ENCODE measurements at regions not wholly inside any gene's neighbourhood (a gene's known extent, or its start where the extent isn't known, plus 50 kb on each side); places are given as distances from the start of the nearest gene placed in this dataset.

DNA sequence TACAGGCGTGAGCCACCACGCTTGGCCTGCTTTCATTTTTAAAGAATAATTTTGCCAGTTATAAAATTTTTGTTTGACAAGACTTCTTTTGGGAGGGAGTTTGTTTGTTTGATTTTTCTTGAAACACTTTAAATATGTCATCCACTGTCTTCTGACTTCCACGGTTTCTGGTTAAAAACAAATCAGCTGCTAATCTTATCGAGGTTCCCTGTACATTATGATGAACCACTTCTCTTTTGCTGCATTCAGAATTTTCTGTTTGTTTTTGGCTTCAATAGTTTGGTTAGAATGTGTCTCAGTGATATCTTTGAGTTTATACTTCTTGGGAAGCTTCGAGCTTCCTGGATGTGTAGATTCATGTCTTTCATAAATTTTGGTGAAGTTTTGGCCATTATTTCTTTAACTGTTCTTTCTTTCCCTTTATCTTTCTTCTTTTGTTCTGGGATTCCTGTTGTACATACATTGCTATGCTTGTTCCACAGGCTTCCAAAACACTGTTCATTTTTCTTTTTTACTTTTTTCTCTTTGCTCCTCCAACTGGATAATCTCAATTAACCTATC is 60.8 kb downstream of the MSX2 start:
- Mint-ChIP-seq H3K4me3 (no peak overlapping the region), H3K9me3 (peaks cover 8% of the 10 kb centered on the region), H3K27ac (ENCODE audit: unreplicated experiment) (no peak overlapping the region), H3K36me3 (ENCODE audit: low read depth) (peaks cover 6% of the 10 kb centered on the region), H3K4me1 (no peaks in the 10 kb centered on the region), H3K27me3 (ENCODE audit: low read depth) (no peaks in the 10 kb centered on the region)
- TF ChIP-seq, protein P1, sequence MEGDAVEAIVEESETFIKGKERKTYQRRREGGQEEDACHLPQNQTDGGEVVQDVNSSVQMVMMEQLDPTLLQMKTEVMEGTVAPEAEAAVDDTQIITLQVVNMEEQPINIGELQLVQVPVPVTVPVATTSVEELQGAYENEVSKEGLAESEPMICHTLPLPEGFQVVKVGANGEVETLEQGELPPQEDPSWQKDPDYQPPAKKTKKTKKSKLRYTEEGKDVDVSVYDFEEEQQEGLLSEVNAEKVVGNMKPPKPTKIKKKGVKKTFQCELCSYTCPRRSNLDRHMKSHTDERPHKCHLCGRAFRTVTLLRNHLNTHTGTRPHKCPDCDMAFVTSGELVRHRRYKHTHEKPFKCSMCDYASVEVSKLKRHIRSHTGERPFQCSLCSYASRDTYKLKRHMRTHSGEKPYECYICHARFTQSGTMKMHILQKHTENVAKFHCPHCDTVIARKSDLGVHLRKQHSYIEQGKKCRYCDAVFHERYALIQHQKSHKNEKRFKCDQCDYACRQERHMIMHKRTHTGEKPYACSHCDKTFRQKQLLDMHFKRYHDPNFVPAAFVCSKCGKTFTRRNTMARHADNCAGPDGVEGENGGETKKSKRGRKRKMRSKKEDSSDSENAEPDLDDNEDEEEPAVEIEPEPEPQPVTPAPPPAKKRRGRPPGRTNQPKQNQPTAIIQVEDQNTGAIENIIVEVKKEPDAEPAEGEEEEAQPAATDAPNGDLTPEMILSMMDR (conservative IDR thresholded peaks at IDR 0.05): no peak
- no peak for DNase-seq (ENCODE audit: low read depth, low spot score)

Data from neural crest cell (in vitro differentiated cells).